ENCODE measurements at regions not wholly inside any gene's neighbourhood (a gene's known extent, or its start where the extent isn't known, plus 50 kb on each side); places are given as distances from the start of the nearest gene placed in this dataset.

GRCh38 chr10:9863559-9864121, 1154.0 kb upstream of the CELF2 start:
- ChIA-PET POLR2A (no interaction called here), CTCF (no interaction called here)
- no peak for TF ChIP-seq CTCF (IDR thresholded peaks at IDR 0.05; ENCODE audit: control extremely low read depth, extremely low read depth, low read depth, missing control alignments)
- DNase-seq (ENCODE audit: extremely low spot score) = no peak

- CTCF ChIA-PET = no interaction called here
- no peak for TF ChIP-seq CTCF (IDR thresholded peaks at IDR 0.05; ENCODE audit: control extremely low read depth, extremely low read depth, low read depth, missing control alignments)
- no peak for DNase-seq (ENCODE audit: extremely low spot score)
- POLR2A ChIA-PET = no interaction called here
Measured at GRCh38 chr10:9868499-9868898, 1149.2 kb upstream of the CELF2 start.

GRCh38 chr10:9869205-9869604, 1148.5 kb upstream of the CELF2 start:
- POLR2A ChIA-PET = no interaction called here

GRCh38 chr10:9869606-9870176, 1148.0 kb upstream of the CELF2 start:
- ChIA-PET POLR2A (no interaction called here), CTCF (interaction anchor here (0.8 kb wide), 1 partner anchor 9 kb away, joined by 3 read pairs; no protein-coding TSS in a partner anchor)
- DNase-seq (ENCODE audit: extremely low spot score) = no peak
- no peak for TF ChIP-seq CTCF (IDR thresholded peaks at IDR 0.05; ENCODE audit: control extremely low read depth, extremely low read depth, low read depth, missing control alignments)

More at GRCh38 chr10:9869205-9869604, 1148.5 kb upstream of the CELF2 start:
- no peak for DNase-seq (ENCODE audit: extremely low spot score)
- CTCF ChIA-PET = interaction anchor here (0.8 kb wide), 1 partner anchor 9 kb away, joined by 3 read pairs; no protein-coding TSS in a partner anchor
- TF ChIP-seq CTCF (IDR thresholded peaks at IDR 0.05; ENCODE audit: control extremely low read depth, extremely low read depth, low read depth, missing control alignments) = no peak

GRCh38 chr10:9875353-9875752, 1142.3 kb upstream of the CELF2 start:
- TF ChIP-seq CTCF (IDR thresholded peaks at IDR 0.05; ENCODE audit: control extremely low read depth, extremely low read depth, low read depth, missing control alignments) = no peak
- POLR2A ChIA-PET = no interaction called here

GRCh38 chr10:9877978-9878377, 1139.7 kb upstream of the CELF2 start:
- TF ChIP-seq CTCF (IDR thresholded peaks at IDR 0.05; ENCODE audit: control extremely low read depth, extremely low read depth, low read depth, missing control alignments) = no peak
- CTCF ChIA-PET = interaction anchor here (1.1 kb wide), 1 partner anchor 24 kb away, joined by 5 read pairs; no protein-coding TSS in a partner anchor
- POLR2A ChIA-PET = no interaction called here
- DNase-seq (ENCODE audit: extremely low spot score) = no peak

More at GRCh38 chr10:9875353-9875752, 1142.3 kb upstream of the CELF2 start:
- DNase-seq (ENCODE audit: extremely low spot score) = no peak
- CTCF ChIA-PET = no interaction called here
